ENCODE measurements at regions not wholly inside any gene's neighbourhood (a gene's known extent, or its start where the extent isn't known, plus 50 kb on each side); places are given as distances from the start of the nearest gene placed in this dataset.

DNA sequence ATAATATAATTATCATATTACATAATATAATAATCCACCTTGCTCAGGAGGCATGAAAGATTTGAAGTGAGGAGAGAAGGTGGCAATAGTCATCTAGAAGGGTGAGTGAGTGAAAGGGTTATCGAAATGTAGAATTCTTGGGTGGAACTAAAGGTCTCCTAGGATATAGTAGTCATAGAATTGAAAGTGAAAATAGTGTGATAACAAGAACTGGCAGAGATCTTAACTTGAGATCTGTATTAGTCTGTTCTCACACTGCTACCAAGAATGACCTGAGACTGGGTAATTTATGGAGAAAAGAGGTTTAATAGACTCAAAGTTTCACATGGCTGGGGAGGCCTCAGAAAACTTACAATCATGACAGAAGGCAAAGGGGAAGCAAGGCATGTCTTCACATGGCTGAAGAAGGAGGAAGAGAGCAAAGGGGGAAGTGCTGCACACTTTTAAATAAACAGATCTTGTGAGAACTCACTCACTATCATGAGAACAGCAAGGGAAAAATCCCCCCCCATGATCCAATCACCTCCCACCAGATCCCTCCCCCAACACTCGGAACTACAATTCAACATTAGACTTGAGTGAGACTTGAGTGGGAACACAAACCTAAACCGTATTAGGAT, 351.5 kb downstream of the NR4A2 start (continued):
- TF ChIP-seq, protein P1, sequence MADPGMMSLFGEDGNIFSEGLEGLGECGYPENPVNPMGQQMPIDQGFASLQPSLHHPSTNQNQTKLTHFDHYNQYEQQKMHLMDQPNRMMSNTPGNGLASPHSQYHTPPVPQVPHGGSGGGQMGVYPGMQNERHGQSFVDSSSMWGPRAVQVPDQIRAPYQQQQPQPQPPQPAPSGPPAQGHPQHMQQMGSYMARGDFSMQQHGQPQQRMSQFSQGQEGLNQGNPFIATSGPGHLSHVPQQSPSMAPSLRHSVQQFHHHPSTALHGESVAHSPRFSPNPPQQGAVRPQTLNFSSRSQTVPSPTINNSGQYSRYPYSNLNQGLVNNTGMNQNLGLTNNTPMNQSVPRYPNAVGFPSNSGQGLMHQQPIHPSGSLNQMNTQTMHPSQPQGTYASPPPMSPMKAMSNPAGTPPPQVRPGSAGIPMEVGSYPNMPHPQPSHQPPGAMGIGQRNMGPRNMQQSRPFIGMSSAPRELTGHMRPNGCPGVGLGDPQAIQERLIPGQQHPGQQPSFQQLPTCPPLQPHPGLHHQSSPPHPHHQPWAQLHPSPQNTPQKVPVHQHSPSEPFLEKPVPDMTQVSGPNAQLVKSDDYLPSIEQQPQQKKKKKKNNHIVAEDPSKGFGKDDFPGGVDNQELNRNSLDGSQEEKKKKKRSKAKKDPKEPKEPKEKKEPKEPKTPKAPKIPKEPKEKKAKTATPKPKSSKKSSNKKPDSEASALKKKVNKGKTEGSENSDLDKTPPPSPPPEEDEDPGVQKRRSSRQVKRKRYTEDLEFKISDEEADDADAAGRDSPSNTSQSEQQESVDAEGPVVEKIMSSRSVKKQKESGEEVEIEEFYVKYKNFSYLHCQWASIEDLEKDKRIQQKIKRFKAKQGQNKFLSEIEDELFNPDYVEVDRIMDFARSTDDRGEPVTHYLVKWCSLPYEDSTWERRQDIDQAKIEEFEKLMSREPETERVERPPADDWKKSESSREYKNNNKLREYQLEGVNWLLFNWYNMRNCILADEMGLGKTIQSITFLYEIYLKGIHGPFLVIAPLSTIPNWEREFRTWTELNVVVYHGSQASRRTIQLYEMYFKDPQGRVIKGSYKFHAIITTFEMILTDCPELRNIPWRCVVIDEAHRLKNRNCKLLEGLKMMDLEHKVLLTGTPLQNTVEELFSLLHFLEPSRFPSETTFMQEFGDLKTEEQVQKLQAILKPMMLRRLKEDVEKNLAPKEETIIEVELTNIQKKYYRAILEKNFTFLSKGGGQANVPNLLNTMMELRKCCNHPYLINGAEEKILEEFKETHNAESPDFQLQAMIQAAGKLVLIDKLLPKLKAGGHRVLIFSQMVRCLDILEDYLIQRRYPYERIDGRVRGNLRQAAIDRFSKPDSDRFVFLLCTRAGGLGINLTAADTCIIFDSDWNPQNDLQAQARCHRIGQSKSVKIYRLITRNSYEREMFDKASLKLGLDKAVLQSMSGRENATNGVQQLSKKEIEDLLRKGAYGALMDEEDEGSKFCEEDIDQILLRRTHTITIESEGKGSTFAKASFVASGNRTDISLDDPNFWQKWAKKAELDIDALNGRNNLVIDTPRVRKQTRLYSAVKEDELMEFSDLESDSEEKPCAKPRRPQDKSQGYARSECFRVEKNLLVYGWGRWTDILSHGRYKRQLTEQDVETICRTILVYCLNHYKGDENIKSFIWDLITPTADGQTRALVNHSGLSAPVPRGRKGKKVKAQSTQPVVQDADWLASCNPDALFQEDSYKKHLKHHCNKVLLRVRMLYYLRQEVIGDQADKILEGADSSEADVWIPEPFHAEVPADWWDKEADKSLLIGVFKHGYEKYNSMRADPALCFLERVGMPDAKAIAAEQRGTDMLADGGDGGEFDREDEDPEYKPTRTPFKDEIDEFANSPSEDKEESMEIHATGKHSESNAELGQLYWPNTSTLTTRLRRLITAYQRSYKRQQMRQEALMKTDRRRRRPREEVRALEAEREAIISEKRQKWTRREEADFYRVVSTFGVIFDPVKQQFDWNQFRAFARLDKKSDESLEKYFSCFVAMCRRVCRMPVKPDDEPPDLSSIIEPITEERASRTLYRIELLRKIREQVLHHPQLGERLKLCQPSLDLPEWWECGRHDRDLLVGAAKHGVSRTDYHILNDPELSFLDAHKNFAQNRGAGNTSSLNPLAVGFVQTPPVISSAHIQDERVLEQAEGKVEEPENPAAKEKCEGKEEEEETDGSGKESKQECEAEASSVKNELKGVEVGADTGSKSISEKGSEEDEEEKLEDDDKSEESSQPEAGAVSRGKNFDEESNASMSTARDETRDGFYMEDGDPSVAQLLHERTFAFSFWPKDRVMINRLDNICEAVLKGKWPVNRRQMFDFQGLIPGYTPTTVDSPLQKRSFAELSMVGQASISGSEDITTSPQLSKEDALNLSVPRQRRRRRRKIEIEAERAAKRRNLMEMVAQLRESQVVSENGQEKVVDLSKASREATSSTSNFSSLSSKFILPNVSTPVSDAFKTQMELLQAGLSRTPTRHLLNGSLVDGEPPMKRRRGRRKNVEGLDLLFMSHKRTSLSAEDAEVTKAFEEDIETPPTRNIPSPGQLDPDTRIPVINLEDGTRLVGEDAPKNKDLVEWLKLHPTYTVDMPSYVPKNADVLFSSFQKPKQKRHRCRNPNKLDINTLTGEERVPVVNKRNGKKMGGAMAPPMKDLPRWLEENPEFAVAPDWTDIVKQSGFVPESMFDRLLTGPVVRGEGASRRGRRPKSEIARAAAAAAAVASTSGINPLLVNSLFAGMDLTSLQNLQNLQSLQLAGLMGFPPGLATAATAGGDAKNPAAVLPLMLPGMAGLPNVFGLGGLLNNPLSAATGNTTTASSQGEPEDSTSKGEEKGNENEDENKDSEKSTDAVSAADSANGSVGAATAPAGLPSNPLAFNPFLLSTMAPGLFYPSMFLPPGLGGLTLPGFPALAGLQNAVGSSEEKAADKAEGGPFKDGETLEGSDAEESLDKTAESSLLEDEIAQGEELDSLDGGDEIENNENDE (IDR thresholded peaks at IDR 0.05; ENCODE audit: insufficient replicate concordance, low read length): no peak
- TF ChIP-seq TAF7 (optimal IDR thresholded peaks at IDR 0.05; ENCODE audit: borderline replicate concordance, low read depth, low read length): no peak
- TF ChIP-seq, protein P2, sequence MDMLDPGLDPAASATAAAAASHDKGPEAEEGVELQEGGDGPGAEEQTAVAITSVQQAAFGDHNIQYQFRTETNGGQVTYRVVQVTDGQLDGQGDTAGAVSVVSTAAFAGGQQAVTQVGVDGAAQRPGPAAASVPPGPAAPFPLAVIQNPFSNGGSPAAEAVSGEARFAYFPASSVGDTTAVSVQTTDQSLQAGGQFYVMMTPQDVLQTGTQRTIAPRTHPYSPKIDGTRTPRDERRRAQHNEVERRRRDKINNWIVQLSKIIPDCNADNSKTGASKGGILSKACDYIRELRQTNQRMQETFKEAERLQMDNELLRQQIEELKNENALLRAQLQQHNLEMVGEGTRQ (IDR thresholded peaks at IDR 0.05; ENCODE audit: low read length): no peak
- no peak for TF ChIP-seq SIX5 (IDR thresholded peaks at IDR 0.05; ENCODE audit: low read depth, low read length)
- TF ChIP-seq, protein P3, sequence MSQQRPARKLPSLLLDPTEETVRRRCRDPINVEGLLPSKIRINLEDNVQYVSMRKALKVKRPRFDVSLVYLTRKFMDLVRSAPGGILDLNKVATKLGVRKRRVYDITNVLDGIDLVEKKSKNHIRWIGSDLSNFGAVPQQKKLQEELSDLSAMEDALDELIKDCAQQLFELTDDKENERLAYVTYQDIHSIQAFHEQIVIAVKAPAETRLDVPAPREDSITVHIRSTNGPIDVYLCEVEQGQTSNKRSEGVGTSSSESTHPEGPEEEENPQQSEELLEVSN (IDR thresholded peaks at IDR 0.05): no peak
- no peak for TF ChIP-seq CBX8 (IDR thresholded peaks at IDR 0.05; ENCODE audit: borderline replicate concordance, low read depth, low read length)
- no peak for TF ChIP-seq GTF2F1 (IDR thresholded peaks at IDR 0.05; ENCODE audit: borderline replicate concordance, low read depth, low read length)
- TF ChIP-seq POLR2AphosphoS5 (IDR thresholded peaks at IDR 0.05; ENCODE audit: low read depth, low read length): no peak
- TF ChIP-seq KDM4A (IDR thresholded peaks at IDR 0.05; ENCODE audit: low read depth, low read length, severe bottlenecking): no peak
- TF ChIP-seq SRF (IDR thresholded peaks at IDR 0.05; ENCODE audit: low read depth, low read length): no peak

Data from H1 (cell line).